Kidney (tissue), 13 donors: ENCODE measurements at regions not wholly inside any gene's neighbourhood (a gene's known extent, or its start where the extent isn't known, plus 50 kb on each side); places are given as distances from the start of the nearest gene placed in this dataset.
A peak's percentile ranks its signal among the peaks of the same experiment; 100 is the strongest.
"Not testable (repeated sequence)": the region's sequence is repeated elsewhere in the genome, so short reads cannot be mapped to it uniquely, and the experiment has no call there.

Source experiments
- DNase-seq, 5 donors: peaks; one replicate each; pipeline ENCODE4 v3.0.0-alpha.2; 2013 to 2020
- FAIRE-seq: peaks from 2 replicates; lab custom pipeline; 2012; peaks lifted over from hg19 to GRCh38; lab: Jason Lieb, UNC
- H3K27ac ChIP-seq, 2 donors: one replicate each; pipeline ENCODE4 v1.7.0; 2013; ENCODE audit warnings: low read depth in 2 of 2, low read length in 2 of 2, inconsistent platforms in 1 of 2
- H3K27me3 ChIP-seq: one replicate; pipeline ENCODE4 v1.7.1; 2013; ENCODE audit warnings: low read length, inconsistent platforms; ENCODE audit not compliant: control insufficient read depth, insufficient read depth
- H3K36me3 ChIP-seq, 3 donors: one replicate each; pipeline versions ENCODE4 v1.7.0 to v1.7.1; 2013; ENCODE audit warnings: low read length in 3 of 3, control low read depth in 1 of 3, inconsistent platforms in 1 of 3; ENCODE audit not compliant: insufficient read depth in 3 of 3, control insufficient read depth in 2 of 3
- H3K4me1 ChIP-seq, 3 donors: one replicate each; pipeline versions ENCODE4 v1.7.0 to v1.7.1; 2013; ENCODE audit warnings: low read length in 3 of 3, inconsistent platforms in 1 of 3, low read depth in 1 of 3; ENCODE audit not compliant: control insufficient read depth in 2 of 3, insufficient read depth in 2 of 3
- H3K4me3 ChIP-seq, 3 donors: one replicate each; pipeline versions ENCODE4 v1.7.0 to v1.8.1; 2013; ENCODE audit warnings: low read length in 3 of 3, control low read depth in 1 of 3, inconsistent platforms in 1 of 3
- H3K9ac ChIP-seq, 3 donors: one replicate each; pipeline versions ENCODE4 v1.7.0 to v1.7.1; 2013; ENCODE audit warnings: low read length in 3 of 3, control low read depth in 1 of 3, inconsistent platforms in 1 of 3
- H3K9me3 ChIP-seq, 3 donors: one replicate each; pipeline versions ENCODE4 v1.7.0 to v1.7.1; 2013; ENCODE audit warnings: low read length in 3 of 3, control low read depth in 1 of 3, inconsistent platforms in 1 of 3; ENCODE audit not compliant: control insufficient read depth in 2 of 3, insufficient read depth in 1 of 3
- intact Hi-C: fragments of 100-400 bp; cut with DNase I; formaldehyde crosslinking; loops from one replicate; pipeline ENCODE4 v1.11.1; 2022
- TF ChIP-seq, protein P1 (sequence below): IDR thresholded peaks from 3 replicates; pipeline ENCODE4 v1.5.1; 2012; ENCODE audit warnings: mild to moderate bottlenecking, moderate library complexity, borderline replicate concordance; ENCODE audit not compliant: insufficient read depth; ENCODE audit errors: extremely low read depth
- donor health status: control.
- donor health status: control.
- donor health status: control.
- donor health status: control.
- donor health status: control.
- donor health status: DM: yes; HTN: yes; CAD: no.
- donor health status: Normal renal cell carcinoma (clear cell type).

DNA sequence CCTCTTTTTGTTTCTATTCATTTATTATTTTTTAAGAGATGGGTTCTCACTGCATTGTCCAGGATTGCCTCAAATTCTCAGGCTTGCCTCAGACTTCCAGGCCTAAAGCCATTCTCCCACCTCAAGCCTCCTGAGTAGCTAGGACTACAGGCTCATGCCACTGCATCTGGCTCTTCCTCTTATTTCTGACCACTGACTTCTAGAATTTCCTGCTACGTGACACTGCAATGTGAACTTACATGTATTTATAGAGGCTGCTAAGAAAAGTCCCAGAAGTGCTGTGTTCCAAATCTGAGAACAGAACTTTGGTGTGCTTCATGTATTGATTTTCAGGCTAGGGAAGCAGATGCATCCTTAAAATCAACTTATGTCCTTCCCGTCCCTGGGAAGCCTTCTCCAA is 407.4 kb downstream of the RSL24D1 start:
- Histone ChIP-seq H3K4me1 (no peaks in the 10 kb centered on the region), H3K9ac (no peak overlapping the region), H3K4me3 (no peak overlapping the region), H3K27ac (no peak overlapping the region), H3K9me3 (no peaks in the 10 kb centered on the region), H3K36me3 (no peaks in the 10 kb centered on the region), H3K27me3 (no peaks in the 10 kb centered on the region)
- FAIRE-seq (no peak), DNase-seq (peak in 1 of 5 donors; percentile 0)
- TF ChIP-seq, protein P1, sequence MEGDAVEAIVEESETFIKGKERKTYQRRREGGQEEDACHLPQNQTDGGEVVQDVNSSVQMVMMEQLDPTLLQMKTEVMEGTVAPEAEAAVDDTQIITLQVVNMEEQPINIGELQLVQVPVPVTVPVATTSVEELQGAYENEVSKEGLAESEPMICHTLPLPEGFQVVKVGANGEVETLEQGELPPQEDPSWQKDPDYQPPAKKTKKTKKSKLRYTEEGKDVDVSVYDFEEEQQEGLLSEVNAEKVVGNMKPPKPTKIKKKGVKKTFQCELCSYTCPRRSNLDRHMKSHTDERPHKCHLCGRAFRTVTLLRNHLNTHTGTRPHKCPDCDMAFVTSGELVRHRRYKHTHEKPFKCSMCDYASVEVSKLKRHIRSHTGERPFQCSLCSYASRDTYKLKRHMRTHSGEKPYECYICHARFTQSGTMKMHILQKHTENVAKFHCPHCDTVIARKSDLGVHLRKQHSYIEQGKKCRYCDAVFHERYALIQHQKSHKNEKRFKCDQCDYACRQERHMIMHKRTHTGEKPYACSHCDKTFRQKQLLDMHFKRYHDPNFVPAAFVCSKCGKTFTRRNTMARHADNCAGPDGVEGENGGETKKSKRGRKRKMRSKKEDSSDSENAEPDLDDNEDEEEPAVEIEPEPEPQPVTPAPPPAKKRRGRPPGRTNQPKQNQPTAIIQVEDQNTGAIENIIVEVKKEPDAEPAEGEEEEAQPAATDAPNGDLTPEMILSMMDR, result no peak
- intact Hi-C loops, result no loop called here

DNA sequence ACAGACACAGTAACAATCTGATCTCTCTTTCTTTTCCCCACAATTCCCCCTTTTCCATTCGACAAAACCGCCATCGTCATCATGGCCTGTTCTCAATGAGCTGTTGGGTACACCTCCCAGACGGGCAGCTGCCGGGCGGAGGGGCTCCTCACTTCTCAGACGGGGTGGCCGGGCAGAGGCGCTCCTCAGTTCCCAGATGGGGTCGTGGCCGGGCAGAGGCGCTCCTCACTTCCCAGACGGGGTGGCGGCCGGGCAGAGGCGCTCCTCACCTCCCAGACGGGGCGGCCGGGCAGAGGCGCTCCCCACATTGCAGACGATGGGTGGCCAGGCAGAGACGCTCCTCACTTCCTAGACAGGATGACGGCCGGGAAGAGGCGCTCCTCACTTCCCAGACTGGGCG is 415.5 kb downstream of the RSL24D1 start:
- not testable (repeated sequence) for H3K9ac ChIP-seq, H3K36me3 ChIP-seq

DNA sequence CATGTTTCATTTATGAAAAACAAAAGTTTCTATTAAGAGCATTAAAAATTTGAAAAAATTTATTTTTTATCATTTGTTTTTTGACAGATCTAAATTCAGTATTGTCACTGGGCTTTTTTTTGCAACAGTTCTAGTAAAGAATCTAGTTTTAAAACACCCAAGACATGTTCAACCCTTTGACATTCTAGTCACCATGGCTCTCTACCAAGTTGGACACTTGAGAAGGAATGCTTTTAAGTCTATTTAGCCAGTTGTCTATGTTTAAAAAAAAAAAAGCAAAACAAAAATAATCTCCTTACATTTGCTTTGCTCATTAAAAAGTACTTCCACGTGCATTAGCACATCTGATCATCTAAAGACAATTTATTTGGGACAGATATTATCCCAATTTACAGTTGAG is 417.5 kb downstream of the RSL24D1 start:
- Histone ChIP-seq H3K27me3 (no peaks in the 10 kb centered on the region), H3K9me3 (no peaks in the 10 kb centered on the region), H3K9ac (no peak overlapping the region), H3K4me3 (no peak overlapping the region), H3K27ac (no peak overlapping the region), H3K4me1 (no peaks in the 10 kb centered on the region), H3K36me3 (no peaks in the 10 kb centered on the region)
- FAIRE-seq, result no peak
- DNase-seq, result no peak
- intact Hi-C loops, result no loop called here
- TF ChIP-seq, protein P1, result no peak

More for the DNA sequence above, 415.5 kb downstream of the RSL24D1 start:
- H3K4me3 ChIP-seq, H3K27me3 ChIP-seq, FAIRE-seq, H3K27ac ChIP-seq, H3K4me1 ChIP-seq, intact Hi-C loops, H3K9me3 ChIP-seq: not testable (repeated sequence)
- peak in 1 of 5 donors; percentile 61 for DNase-seq

DNA sequence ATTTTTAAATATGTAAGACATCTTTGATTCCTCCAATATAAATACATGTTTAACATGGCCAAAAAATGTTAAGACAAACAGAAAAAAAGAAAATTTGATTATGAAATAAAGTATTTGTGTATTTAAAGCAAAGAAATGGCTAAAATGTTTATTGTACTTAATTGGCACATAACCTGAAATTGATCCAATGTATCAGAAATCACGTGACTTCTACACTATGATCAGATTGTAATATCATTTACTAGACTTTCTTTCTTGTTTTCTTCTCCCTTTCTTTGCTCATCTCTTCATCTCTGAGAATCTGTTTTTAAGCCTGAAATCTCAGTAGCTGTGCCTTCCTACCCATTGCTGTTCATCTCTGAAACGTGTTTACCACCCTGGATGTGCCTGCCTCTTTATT is 420.3 kb downstream of the RSL24D1 start:
- Histone ChIP-seq H3K36me3 (no peaks in the 10 kb centered on the region), H3K27me3 (no peaks in the 10 kb centered on the region), H3K27ac (no peak overlapping the region), H3K9ac (no peak overlapping the region), H3K9me3 (no peaks in the 10 kb centered on the region), H3K4me1 (no peaks in the 10 kb centered on the region), H3K4me3 (no peak overlapping the region)
- intact Hi-C loops, result no loop called here
- DNase-seq (no peak), FAIRE-seq (peak; percentile 37)
- TF ChIP-seq, protein P1, result no peak
